Mucosa of stomach (tissue), 1 donor: ENCODE measurements at regions not wholly inside any gene's neighbourhood (a gene's known extent, or its start where the extent isn't known, plus 50 kb on each side); places are given as distances from the start of the nearest gene placed in this dataset.
"Not testable (repeated sequence)": the region's sequence is repeated elsewhere in the genome, so short reads cannot be mapped to it uniquely, and the experiment has no call there.

Source experiments
- H3K27me3 ChIP-seq: one replicate; pipeline ENCODE4 v1.7.0; 2013; ENCODE audit warnings: mild to moderate bottlenecking, low read length; ENCODE audit not compliant: control insufficient read depth, insufficient read depth
- H3K36me3 ChIP-seq: one replicate; pipeline ENCODE4 v1.7.0; 2013; ENCODE audit warnings: low read length; ENCODE audit not compliant: control insufficient read depth, insufficient read depth
- H3K4me1 ChIP-seq: one replicate; pipeline ENCODE4 v1.7.0; 2013; ENCODE audit warnings: mild to moderate bottlenecking, low read length; ENCODE audit not compliant: control insufficient read depth, insufficient read depth
- H3K4me3 ChIP-seq: one replicate; pipeline ENCODE4 v1.7.0; 2013; ENCODE audit warnings: low read length
- H3K9ac ChIP-seq: one replicate; pipeline ENCODE4 v1.7.0; 2013; ENCODE audit warnings: mild to moderate bottlenecking, low read length, moderate library complexity
- H3K9me3 ChIP-seq: one replicate; pipeline ENCODE4 v1.7.0; 2013; ENCODE audit warnings: mild to moderate bottlenecking, low read length, moderate library complexity; ENCODE audit not compliant: control insufficient read depth
- donor health status: Pancreatic carcinoma.

DNA sequence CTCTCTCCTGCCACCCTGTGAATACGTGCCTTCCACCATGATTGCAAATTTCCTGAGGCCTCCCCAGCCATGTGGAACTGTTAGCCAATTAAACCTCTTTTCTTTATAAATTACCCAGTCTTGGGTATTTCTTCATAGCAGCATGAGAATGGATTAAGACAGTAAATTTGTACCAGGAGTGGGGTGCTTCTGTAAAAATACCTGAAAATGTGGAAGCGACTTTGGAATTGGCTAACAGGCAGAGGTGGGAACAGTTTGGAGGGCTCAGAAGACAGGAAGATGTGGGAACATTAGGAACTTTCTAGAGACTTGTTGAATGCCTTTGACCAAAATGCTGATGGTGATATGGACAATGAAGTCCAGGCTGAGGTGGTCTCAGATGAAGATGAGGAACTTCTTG, 74.3 kb upstream of the FOXE1 start:
- not testable (repeated sequence) for H3K9ac ChIP-seq, H3K4me1 ChIP-seq, H3K36me3 ChIP-seq, H3K4me3 ChIP-seq, H3K27me3 ChIP-seq, H3K9me3 ChIP-seq

DNA sequence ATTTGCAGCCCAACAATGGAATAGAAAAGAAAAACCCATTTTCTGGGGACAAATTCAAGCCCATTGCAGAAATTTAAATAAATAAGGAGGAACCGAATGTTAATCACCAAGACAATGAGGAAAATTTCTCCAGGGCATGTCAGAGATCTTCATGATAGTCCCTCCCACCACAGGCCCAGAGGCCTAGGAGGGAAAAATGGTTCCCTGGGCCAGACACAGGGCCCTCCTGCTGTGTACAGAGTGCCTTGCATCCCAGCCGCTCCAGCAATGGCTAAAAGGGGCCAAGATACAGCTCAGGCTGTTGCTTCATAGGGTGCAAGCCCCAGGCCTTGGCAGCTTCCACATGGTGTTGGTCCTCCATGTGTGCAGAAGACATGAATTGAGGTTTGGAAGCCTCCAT, 73.4 kb upstream of the FOXE1 start:
- Histone ChIP-seq H3K4me1 (no peaks in the 10 kb centered on the region), H3K36me3 (no peaks in the 10 kb centered on the region), H3K4me3 (no peak overlapping the region), H3K27me3 (peaks cover 9% of the 10 kb centered on the region), H3K9me3 (no peaks in the 10 kb centered on the region), H3K9ac (no peak overlapping the region)

DNA sequence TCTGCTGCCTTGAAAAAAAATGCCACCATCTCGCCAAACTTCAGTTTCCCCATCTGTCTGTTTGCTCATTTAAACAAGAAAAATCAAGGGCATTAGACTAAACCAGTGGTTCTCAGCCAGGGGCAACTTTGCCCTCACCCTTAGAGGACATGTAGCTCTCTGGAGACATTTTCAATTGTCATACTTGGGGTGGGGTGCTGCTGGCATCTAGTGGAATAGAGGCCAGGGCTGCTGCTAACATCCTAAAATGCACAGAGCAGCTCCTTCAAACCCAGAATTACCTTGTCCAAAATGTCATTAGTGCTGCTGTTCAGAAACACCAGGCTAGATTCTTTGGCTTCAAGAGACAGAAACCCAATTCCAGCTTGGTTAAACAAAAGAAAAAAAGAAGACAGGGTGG, 71.1 kb upstream of the FOXE1 start:
- Histone ChIP-seq H3K27me3 (peaks cover 9% of the 10 kb centered on the region), H3K9me3 (no peaks in the 10 kb centered on the region), H3K9ac (no peak overlapping the region), H3K36me3 (no peaks in the 10 kb centered on the region), H3K4me1 (no peaks in the 10 kb centered on the region), H3K4me3 (no peak overlapping the region)

DNA sequence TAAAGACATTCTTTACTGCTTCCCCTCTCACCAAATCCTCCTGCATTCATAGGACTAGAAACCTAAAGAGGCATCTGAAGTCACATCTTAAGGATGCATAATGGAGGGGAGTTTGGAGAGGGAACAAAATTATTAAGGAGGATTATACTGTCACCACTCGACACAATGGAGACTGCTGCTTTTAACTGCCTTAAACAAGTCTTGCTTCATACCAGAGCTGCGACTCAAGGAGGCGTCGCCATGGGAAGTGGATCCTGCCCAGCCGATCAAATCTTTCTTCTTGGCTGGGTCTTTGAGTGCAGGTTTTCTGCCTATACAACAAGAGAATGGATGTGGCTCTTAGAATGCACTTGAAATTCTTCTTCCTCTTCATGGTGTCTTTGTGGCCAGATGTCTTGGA, 66.7 kb upstream of the FOXE1 start:
- Histone ChIP-seq H3K9ac (no peak overlapping the region), H3K36me3 (no peaks in the 10 kb centered on the region), H3K4me1 (no peaks in the 10 kb centered on the region), H3K9me3 (no peaks in the 10 kb centered on the region), H3K4me3 (no peak overlapping the region), H3K27me3 (peaks cover 6% of the 10 kb centered on the region)

DNA sequence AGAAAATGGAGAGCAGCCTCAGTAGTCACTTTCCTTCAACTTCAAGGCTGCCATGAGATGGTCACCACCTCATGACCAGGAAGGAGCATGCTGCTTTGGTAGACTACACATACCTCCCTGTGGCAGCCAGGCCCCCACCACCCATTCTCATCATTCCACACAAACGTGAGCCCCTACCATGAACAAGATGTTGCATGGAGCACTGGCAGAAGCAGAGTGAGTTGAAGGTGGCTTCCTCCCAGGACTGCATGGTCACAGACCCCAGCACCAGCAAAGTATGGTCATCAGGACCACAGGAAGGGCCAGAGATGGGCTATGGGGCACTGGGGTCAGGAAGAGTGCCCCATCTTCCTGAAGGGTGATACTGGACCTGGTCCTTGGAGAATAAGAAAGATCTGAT, 65.5 kb upstream of the FOXE1 start:
- Histone ChIP-seq H3K4me1 (no peaks in the 10 kb centered on the region), H3K9ac (no peak overlapping the region), H3K36me3 (no peaks in the 10 kb centered on the region), H3K4me3 (no peak overlapping the region), H3K9me3 (no peaks in the 10 kb centered on the region), H3K27me3 (peaks cover 4% of the 10 kb centered on the region)

DNA sequence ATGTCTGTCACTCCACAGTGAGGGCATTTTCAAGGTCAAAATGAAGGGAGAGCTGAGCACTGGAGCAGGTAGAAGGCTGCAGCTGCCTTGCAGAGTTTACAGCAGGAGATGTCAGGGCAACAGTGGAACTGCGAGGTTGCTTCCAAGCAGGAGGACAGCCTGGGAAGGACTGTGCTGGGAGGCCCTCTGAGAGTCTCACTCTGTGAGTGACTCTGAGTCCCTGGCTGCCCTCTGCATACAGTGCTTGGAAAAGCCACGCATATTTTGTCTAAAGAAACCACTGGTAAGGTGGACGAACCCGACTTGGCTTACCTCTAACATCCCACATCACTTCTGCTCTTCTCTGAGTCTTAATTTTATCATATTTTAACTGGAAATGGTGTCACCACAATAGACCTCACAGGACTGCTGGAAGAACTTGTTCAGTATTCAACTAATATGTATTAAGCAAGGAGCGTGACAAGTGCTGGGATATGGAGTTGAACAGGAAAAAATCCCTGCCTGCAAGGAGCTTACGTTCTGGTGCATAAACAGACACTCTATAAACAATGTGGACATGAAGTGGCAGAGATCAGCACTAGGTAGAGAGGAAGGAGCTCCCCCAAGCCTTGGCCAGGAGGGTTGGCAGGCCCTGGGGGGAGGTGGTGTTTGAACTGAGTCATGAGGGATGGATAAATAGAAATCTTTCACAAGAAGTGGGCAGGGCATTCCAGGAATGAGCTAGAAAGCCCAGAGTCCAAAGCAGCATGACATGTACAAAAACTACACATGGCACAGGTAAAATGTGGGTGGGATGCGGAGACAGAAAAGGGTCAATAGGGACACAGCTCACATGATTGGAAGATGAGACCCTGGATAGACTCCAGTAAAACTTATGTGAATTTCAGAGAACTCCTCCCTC, 64.0 kb upstream of the FOXE1 start:
- Histone ChIP-seq H3K27me3 (peaks cover 2% of the 10 kb centered on the region), H3K9me3 (no peaks in the 10 kb centered on the region), H3K9ac (no peak overlapping the region), H3K4me1 (no peaks in the 10 kb centered on the region), H3K36me3 (no peaks in the 10 kb centered on the region), H3K4me3 (no peak overlapping the region)

DNA sequence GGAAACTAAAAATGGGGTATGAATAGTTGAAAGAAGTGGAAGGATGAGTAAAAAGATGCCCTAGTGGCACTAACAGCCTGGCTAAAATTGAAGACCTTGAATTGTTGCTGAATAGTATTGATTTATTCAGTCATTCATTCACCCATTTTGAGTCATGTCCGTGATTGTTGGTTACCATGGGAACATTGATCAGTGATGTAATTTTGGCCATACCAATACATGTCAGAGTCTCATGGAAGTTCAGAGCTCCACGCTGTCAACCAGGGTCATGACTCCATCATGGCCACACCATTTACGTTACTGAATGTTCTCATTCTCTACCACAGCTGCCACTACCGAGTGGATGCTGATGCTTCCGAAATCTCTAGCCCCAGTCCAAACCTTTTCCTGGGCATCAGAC, 62.5 kb upstream of the FOXE1 start:
- no peaks in the 10 kb centered on the region for H3K4me1 ChIP-seq
- H3K36me3 ChIP-seq, result no peaks in the 10 kb centered on the region
- H3K9ac ChIP-seq, result no peak overlapping the region
- no peaks in the 10 kb centered on the region for H3K9me3 ChIP-seq
- no peak overlapping the region for H3K4me3 ChIP-seq
- peaks cover 4% of the 10 kb centered on the region for H3K27me3 ChIP-seq

DNA sequence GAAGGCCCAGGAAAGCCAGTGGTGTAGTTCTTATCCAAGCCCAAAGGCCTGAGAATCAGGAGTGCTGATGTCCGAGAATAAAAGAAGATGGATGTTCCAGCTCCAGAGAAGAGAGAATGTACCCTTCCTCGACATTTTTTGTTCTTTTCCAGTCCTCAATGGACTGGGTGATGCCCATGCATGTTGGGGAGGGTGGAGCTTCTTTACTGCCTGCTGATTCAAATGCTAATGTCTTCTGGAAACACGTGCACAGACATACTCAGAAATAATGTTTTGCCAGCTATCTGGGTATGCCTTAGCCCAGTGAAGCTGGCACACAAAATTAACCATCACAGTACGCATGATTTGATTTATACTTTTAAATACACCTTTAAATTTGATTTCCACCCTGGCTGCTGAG, 61.5 kb upstream of the FOXE1 start:
- H3K4me1 ChIP-seq, result no peaks in the 10 kb centered on the region
- no peak overlapping the region for H3K9ac ChIP-seq
- H3K36me3 ChIP-seq, result no peaks in the 10 kb centered on the region
- no peaks in the 10 kb centered on the region for H3K9me3 ChIP-seq
- H3K4me3 ChIP-seq, result no peak overlapping the region
- H3K27me3 ChIP-seq, result peaks cover 4% of the 10 kb centered on the region

DNA sequence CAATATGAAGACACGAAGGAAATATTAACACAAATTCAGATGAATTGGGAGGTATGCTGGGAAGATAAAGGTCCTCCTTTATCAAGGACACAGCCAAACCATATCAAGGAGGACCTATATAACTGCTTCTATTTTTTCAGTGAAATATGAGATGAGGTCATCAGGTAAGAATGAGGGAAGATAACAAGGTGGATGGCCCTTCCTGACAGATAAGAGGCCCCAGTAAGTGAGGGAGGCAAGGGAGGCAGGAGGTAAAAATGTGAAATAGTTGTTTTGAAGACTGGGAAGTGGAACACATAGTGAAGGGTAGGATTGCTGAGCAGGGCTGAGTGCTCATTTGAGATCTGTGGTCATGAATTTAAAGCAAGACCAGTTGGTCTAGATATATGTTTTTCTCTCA, 60.0 kb upstream of the FOXE1 start:
- Histone ChIP-seq H3K27me3 (peaks cover 4% of the 10 kb centered on the region), H3K9ac (no peak overlapping the region), H3K9me3 (no peaks in the 10 kb centered on the region), H3K4me1 (no peaks in the 10 kb centered on the region), H3K4me3 (no peak overlapping the region), H3K36me3 (no peaks in the 10 kb centered on the region)

DNA sequence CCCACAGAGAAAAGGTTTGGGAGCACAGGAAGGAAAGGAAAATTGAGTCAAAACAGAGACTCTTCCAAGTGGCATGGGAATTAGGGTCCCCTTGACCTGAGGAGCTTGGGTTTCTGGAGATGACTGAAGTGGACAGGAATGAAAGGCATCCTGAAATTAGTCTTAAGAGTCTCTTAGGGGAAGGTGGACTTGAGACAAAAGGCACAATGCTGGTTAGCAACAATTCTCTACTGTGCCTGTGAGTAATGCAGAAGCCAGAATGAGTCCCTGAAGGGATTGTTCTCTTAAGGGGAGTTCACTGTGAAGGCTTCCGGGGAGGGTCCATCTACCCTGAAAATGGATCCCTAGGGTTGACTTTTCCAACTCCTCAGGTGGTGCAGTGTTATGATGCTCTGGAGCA, 58.4 kb upstream of the FOXE1 start:
- no peak overlapping the region for H3K9ac ChIP-seq
- no peaks in the 10 kb centered on the region for H3K9me3 ChIP-seq
- peaks cover 4% of the 10 kb centered on the region for H3K27me3 ChIP-seq
- H3K36me3 ChIP-seq, result no peaks in the 10 kb centered on the region
- no peaks in the 10 kb centered on the region for H3K4me1 ChIP-seq
- no peak overlapping the region for H3K4me3 ChIP-seq

DNA sequence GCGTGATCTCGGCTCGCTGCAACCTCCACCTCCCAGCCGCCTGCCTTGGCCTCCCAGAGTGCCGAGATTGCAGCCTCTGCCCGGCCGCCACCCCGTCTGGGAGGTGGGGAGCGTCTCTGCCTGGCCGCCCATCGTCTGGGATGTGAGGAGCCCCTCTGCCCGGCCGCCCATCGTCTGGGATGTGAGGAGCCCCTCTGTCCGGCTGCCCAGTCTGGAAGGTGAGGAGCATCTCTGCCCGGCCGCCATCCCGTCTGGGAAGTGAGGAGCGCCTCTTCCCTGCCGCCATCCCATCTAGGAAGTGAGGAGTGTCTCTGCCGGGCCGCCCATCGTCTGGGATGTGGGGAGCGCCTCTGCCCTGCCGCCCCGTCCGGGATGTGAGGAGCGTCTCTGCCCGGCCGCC, 56.9 kb upstream of the FOXE1 start:
- not testable (repeated sequence) for H3K9ac ChIP-seq

DNA sequence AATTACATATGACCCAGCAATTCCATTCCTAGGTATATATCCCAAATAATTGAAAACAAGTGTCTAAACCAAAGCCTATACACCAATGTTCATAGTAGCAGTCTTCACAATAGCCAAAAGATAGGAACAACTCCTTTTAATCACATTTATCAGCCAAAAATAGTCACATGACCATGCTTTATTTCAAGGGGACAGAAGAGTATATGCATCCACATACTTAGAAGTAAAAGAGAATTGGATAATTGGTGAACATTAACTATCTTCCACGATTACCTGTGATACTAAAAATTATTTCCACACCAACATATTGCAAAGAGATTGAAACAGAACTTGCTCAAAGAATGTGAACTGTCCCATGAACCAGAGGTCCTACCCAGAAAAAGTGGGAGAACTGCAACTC, 51.8 kb upstream of the FOXE1 start:
- H3K27me3 ChIP-seq, result peaks cover 10% of the 10 kb centered on the region
- H3K9me3 ChIP-seq, result no peaks in the 10 kb centered on the region
- H3K4me3 ChIP-seq, result no peak overlapping the region

More for the DNA sequence above, 56.9 kb upstream of the FOXE1 start:
- not testable (repeated sequence) for H3K4me1 ChIP-seq, H3K9me3 ChIP-seq, H3K36me3 ChIP-seq, H3K4me3 ChIP-seq, H3K27me3 ChIP-seq

DNA sequence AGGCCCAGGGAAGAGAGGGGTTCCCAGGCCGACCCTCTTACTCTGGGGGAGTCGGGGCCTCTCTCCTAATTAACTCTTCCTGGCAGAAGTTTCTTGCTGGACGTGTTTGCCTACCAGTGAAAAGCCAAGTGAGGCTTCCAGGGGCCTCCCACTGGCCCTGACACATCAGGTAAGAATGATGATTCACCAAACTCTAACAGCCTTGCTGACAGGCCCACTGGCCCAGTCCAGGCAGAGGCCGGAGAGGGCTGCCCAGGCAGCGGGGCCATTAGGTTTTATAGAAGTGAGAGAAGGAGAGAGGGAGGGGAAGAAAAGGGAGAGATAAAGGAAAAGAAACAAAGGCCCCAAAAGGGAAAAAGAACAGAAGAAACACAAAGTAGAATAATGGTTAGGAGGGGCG, 50.8 kb upstream of the FOXE1 start:
- Histone ChIP-seq H3K9ac (no peak overlapping the region), H3K4me3 (no peak overlapping the region), H3K9me3 (no peaks in the 10 kb centered on the region), H3K36me3 (no peaks in the 10 kb centered on the region), H3K27me3 (peaks cover 12% of the 10 kb centered on the region), H3K4me1 (no peaks in the 10 kb centered on the region)

More for the DNA sequence above, 51.8 kb upstream of the FOXE1 start:
- no peaks in the 10 kb centered on the region for H3K36me3 ChIP-seq
- H3K9ac ChIP-seq, result no peak overlapping the region
- no peaks in the 10 kb centered on the region for H3K4me1 ChIP-seq
